WERI-Rb-1 (cell line): ENCODE measurements at regions not wholly inside any gene's neighbourhood (a gene's known extent, or its start where the extent isn't known, plus 50 kb on each side); places are given as distances from the start of the nearest gene placed in this dataset.

Experiments
- DNase-seq: peaks from one replicate; pipeline ENCODE4 v3.0.0-alpha.2; 2020
- H3K27ac ChIP-seq: fragments of 250-450 bp; sonication (Bioruptor Pico); 2 replicates; pipeline ENCODE4 v1.5.1; 2020; ENCODE audit warnings: mild to moderate bottlenecking, moderate library complexity
- H3K27me3 ChIP-seq: fragments of 250-450 bp; sonication (Bioruptor Pico); 2 replicates; pipeline ENCODE4 v1.5.1; 2021; ENCODE audit warnings: mild to moderate bottlenecking, low read depth, moderate library complexity; ENCODE audit not compliant: insufficient read depth, severe bottlenecking
- H3K36me3 ChIP-seq: fragments of 250-450 bp; sonication (Bioruptor Pico); 2 replicates; pipeline ENCODE4 v1.5.1; 2020; ENCODE audit warnings: mild to moderate bottlenecking, moderate library complexity
- H3K4me3 ChIP-seq: 2 replicates; pipeline ENCODE4 v1.5.1; 2011; ENCODE audit warnings: low read depth, mild to moderate bottlenecking, control low read depth, low read length
- H3K9me3 ChIP-seq: fragments of 250-450 bp; sonication (Bioruptor Pico); 2 replicates; pipeline ENCODE4 v1.5.1; 2021; ENCODE audit warnings: mild to moderate bottlenecking, moderate library complexity; ENCODE audit not compliant: severe bottlenecking
- CTCF ChIP-seq: IDR thresholded peaks from 2 replicates; pipeline ENCODE4 v1.5.1; 2011; ENCODE audit warnings: low read depth, mild to moderate bottlenecking, control low read depth, inconsistent platforms, low read length

- no peaks in the 10 kb centered on the region for H3K36me3 ChIP-seq
- H3K27me3 ChIP-seq, result no peaks in the 10 kb centered on the region
- TF ChIP-seq CTCF, result no peak
- no peak overlapping the region for H3K27ac ChIP-seq
- peak; percentile 59 for DNase-seq
- peak overlapping the region; percentile 42 for H3K4me3 ChIP-seq
- H3K9me3 ChIP-seq, result no peaks in the 10 kb centered on the region
Measured at GRCh38 chr6:7672066-7673062, 53.5 kb upstream of the BMP6 start.

GRCh38 chr6:7673063-7673536 lies 52.8 kb upstream of the BMP6 start:
- H3K36me3 ChIP-seq, result no peaks in the 10 kb centered on the region
- H3K27me3 ChIP-seq, result no peaks in the 10 kb centered on the region
- no peaks in the 10 kb centered on the region for H3K9me3 ChIP-seq
- no peak overlapping the region for H3K27ac ChIP-seq
- peak overlapping the region; percentile 42 for H3K4me3 ChIP-seq
- peak; percentile 76 for DNase-seq
- peak; percentile 53 for TF ChIP-seq CTCF

GRCh38 chr6:7674291-7674690 lies 51.6 kb upstream of the BMP6 start:
- H3K4me3 ChIP-seq, result no peak overlapping the region
- H3K36me3 ChIP-seq, result no peaks in the 10 kb centered on the region
- H3K9me3 ChIP-seq, result no peaks in the 10 kb centered on the region
- TF ChIP-seq CTCF, result no peak
- H3K27me3 ChIP-seq, result no peaks in the 10 kb centered on the region
- H3K27ac ChIP-seq, result no peak overlapping the region
- DNase-seq, result no peak

- no peaks in the 10 kb centered on the region for H3K27me3 ChIP-seq
- no peaks in the 10 kb centered on the region for H3K36me3 ChIP-seq
Measured at GRCh38 chr6:7675353-7675945, 50.5 kb upstream of the BMP6 start.

More at GRCh38 chr6:7675353-7675945, 50.5 kb upstream of the BMP6 start:
- Histone ChIP-seq H3K27ac (no peak overlapping the region), H3K9me3 (no peaks in the 10 kb centered on the region), H3K4me3 (no peak overlapping the region)
- TF ChIP-seq CTCF, result no peak
- DNase-seq, result no peak
